HEK293 (cell line): ENCODE measurements at regions not wholly inside any gene's neighbourhood (a gene's known extent, or its start where the extent isn't known, plus 50 kb on each side); places are given as distances from the start of the nearest gene placed in this dataset.
A peak's percentile ranks its signal among the peaks of the same experiment; 100 is the strongest.

Experiments used
- CTCF ChIA-PET: fragments of 350-600 bp; formaldehyde crosslinking; extraction: SDS; loops from one replicate; lab custom pipeline; 2021; ENCODE audit warnings: antibody characterized with exemption; lab: Yijun Ruan, JAX
- POLR2A ChIA-PET: fragments of 300-600 bp; formaldehyde crosslinking; extraction: SDS; loops from one replicate; lab custom pipeline; 2020; ENCODE audit warnings: antibody characterized with exemption, inconsistent platforms; lab: Yijun Ruan, JAX
- H3K27ac ChIP-seq: fragments of 200-500 bp; sonication (Bioruptor generic); 2 replicates; pipeline ENCODE4 v1.5.1; 2014; ENCODE audit warnings: low read depth, low read length, control low read depth, inconsistent platforms; ENCODE audit errors: extremely low read depth
- H3K36me3 ChIP-seq, 2 experiments: fragments of 200-500 bp in 1 of 2; sonication (Bioruptor generic) in 1 of 2; 1 replicate in 1 of 2; 2 replicates in 1 of 2; pipeline ENCODE4 v1.5.1; 2014 to 2017; ENCODE audit warnings: inconsistent platforms in 2 of 2, low read length in 2 of 2; ENCODE audit not compliant: control insufficient read depth in 2 of 2, insufficient read depth in 1 of 2
- H3K4me1 ChIP-seq: fragments of 200-500 bp; sonication (Bioruptor generic); 2 replicates; pipeline ENCODE4 v1.5.1; 2014; ENCODE audit warnings: mild to moderate bottlenecking, low read length, inconsistent platforms; ENCODE audit not compliant: control insufficient read depth, insufficient read depth
- H3K4me3 ChIP-seq: 2 replicates; pipeline ENCODE4 v1.5.1; 2011; ENCODE audit warnings: low read depth, mild to moderate bottlenecking, control low read depth, low read length, moderate library complexity
- H3K9me3 ChIP-seq: fragments of 200-500 bp; sonication (Bioruptor generic); 2 replicates; pipeline ENCODE4 v1.5.1; 2014; ENCODE audit warnings: low read depth, low read length, inconsistent platforms; ENCODE audit not compliant: control insufficient read depth, insufficient read depth
- GLIS1 ChIP-seq: fragments of 450-650 bp; formaldehyde crosslinking; IDR thresholded peaks from 2 replicates; pipeline ENCODE4 v1.5.1; 2016; ENCODE audit warnings: missing biosample characterization, missing genetic modification characterization
- REPIN1 ChIP-seq: fragments of 450-650 bp; formaldehyde crosslinking; IDR thresholded peaks from 2 replicates; pipeline ENCODE4 v1.5.1; 2017; ENCODE audit warnings: missing biosample characterization, missing genetic modification characterization, low read depth
- SETDB1 ChIP-seq: IDR thresholded peaks from one replicate; pipeline ENCODE4 v1.6.1; 2017; ENCODE audit warnings: mild to moderate bottlenecking, low read length, moderate library complexity, mixed read lengths; ENCODE audit not compliant: insufficient read length
- ZBTB48 ChIP-seq: fragments of 450-650 bp; formaldehyde crosslinking; IDR thresholded peaks from 2 replicates; pipeline ENCODE4 v1.5.1; 2016; ENCODE audit warnings: missing biosample characterization, missing genetic modification characterization
- ZNF133 ChIP-seq: fragments of 450-650 bp; formaldehyde crosslinking; IDR thresholded peaks from 2 replicates; pipeline ENCODE4 v1.5.1; 2016; ENCODE audit warnings: missing biosample characterization, missing genetic modification characterization
- ZNF175 ChIP-seq: fragments of 450-650 bp; formaldehyde crosslinking; IDR thresholded peaks from 2 replicates; pipeline ENCODE4 v1.5.1; 2016; ENCODE audit warnings: missing biosample characterization, missing genetic modification characterization
- ZNF202 ChIP-seq: fragments of 450-650 bp; formaldehyde crosslinking; IDR thresholded peaks from 2 replicates; pipeline ENCODE4 v1.5.1; 2016; ENCODE audit warnings: missing biosample characterization, missing genetic modification characterization, borderline replicate concordance
- ZNF223 ChIP-seq: fragments of 450-650 bp; formaldehyde crosslinking; IDR thresholded peaks from 2 replicates; pipeline ENCODE4 v1.5.1; 2016; ENCODE audit warnings: missing biosample characterization, missing genetic modification characterization
- ZNF37A ChIP-seq: fragments of 450-650 bp; IDR thresholded peaks from 2 replicates; pipeline ENCODE4 v1.5.1; 2018; ENCODE audit warnings: missing biosample characterization, missing genetic modification characterization
- ZNF404 ChIP-seq: fragments of 450-650 bp; formaldehyde crosslinking; IDR thresholded peaks from 2 replicates; pipeline ENCODE4 v1.5.1; 2017; ENCODE audit warnings: missing biosample characterization, missing genetic modification characterization
- ZNF426 ChIP-seq: fragments of 450-650 bp; formaldehyde crosslinking; IDR thresholded peaks from 2 replicates; pipeline ENCODE4 v1.5.1; 2017; ENCODE audit warnings: missing biosample characterization, missing genetic modification characterization, mild to moderate bottlenecking, inconsistent platforms, moderate library complexity
- ZNF529 ChIP-seq: fragments of 450-650 bp; formaldehyde crosslinking; IDR thresholded peaks from 2 replicates; pipeline ENCODE4 v1.5.1; 2017; ENCODE audit warnings: missing genetic modification characterization, missing biosample characterization; ENCODE audit not compliant: insufficient replicate concordance
- ZNF548 ChIP-seq: fragments of 450-650 bp; formaldehyde crosslinking; IDR thresholded peaks from 2 replicates; pipeline ENCODE4 v1.5.1; 2016; ENCODE audit warnings: missing biosample characterization, missing genetic modification characterization
- ZNF549 ChIP-seq: fragments of 450-650 bp; IDR thresholded peaks from 2 replicates; pipeline ENCODE4 v1.5.1; 2018; ENCODE audit warnings: missing biosample characterization, missing genetic modification characterization, mild to moderate bottlenecking, inconsistent platforms, moderate library complexity
- ZNF747 ChIP-seq: fragments of 450-650 bp; formaldehyde crosslinking; IDR thresholded peaks from 2 replicates; pipeline ENCODE4 v1.5.1; 2016; ENCODE audit warnings: missing biosample characterization, missing genetic modification characterization
- ZNF776 ChIP-seq: fragments of 450-650 bp; formaldehyde crosslinking; IDR thresholded peaks from 2 replicates; pipeline ENCODE4 v1.5.0; 2017; ENCODE audit warnings: missing biosample characterization, missing genetic modification characterization, borderline replicate concordance
- TF ChIP-seq, protein P1 (sequence below): fragments of 450-650 bp; formaldehyde crosslinking; optimal IDR thresholded peaks from 2 replicates; pipeline ENCODE3; 2016; ENCODE audit warnings: missing biosample characterization, mild to moderate bottlenecking, missing genetic modification characterization
- TF ChIP-seq, protein P2 (sequence below): fragments of 450-650 bp; formaldehyde crosslinking; IDR thresholded peaks from 2 replicates; pipeline ENCODE4 v1.5.1; 2016; ENCODE audit warnings: missing biosample characterization, missing genetic modification characterization
- TF ChIP-seq, protein P3 (sequence below): fragments of 450-650 bp; formaldehyde crosslinking; IDR thresholded peaks from 2 replicates; pipeline ENCODE4 v1.5.1; 2017; ENCODE audit warnings: missing biosample characterization, missing genetic modification characterization
- TF ChIP-seq, protein P4 (sequence below): fragments of 450-650 bp; formaldehyde crosslinking; IDR thresholded peaks from 2 replicates; pipeline ENCODE4 v1.5.1; 2016; ENCODE audit warnings: missing biosample characterization, missing genetic modification characterization
- TF ChIP-seq, protein P5 (sequence below): fragments of 450-650 bp; formaldehyde crosslinking; IDR thresholded peaks from 2 replicates; pipeline ENCODE4 v1.5.1; 2016; ENCODE audit warnings: missing biosample characterization, missing genetic modification characterization

DNA sequence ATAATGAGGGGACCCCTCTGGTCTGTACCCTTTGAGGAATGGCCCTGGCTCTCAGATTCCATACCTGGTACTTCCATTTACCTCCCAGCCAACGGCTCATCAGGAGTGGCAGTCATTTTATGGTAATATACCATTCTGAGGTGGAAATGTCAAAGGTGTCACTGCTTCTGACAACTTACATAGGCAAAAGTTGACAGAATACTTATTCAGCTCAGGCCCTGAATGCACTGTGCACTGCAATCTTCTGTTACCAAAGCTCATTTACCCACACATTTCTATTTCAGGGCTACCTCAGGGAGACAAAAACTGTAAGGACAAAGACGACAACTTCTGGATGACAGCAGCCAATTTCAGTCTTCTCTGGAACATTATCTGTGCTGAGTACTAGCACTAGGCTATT, 212.2 kb upstream of the TMEM260 start:
- no peaks in the 10 kb centered on the region for H3K36me3 ChIP-seq
- H3K27ac ChIP-seq, result no peak overlapping the region
- no peaks in the 10 kb centered on the region for H3K4me1 ChIP-seq
- TF ChIP-seq, protein P1, sequence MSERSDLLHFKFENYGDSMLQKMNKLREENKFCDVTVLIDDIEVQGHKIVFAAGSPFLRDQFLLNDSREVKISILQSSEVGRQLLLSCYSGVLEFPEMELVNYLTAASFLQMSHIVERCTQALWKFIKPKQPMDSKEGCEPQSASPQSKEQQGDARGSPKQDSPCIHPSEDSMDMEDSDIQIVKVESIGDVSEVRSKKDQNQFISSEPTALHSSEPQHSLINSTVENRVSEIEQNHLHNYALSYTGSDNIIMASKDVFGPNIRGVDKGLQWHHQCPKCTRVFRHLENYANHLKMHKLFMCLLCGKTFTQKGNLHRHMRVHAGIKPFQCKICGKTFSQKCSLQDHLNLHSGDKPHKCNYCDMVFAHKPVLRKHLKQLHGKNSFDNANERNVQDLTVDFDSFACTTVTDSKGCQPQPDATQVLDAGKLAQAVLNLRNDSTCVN (tag by site-specific recombination), result no peak
- TF ChIP-seq, protein P2, sequence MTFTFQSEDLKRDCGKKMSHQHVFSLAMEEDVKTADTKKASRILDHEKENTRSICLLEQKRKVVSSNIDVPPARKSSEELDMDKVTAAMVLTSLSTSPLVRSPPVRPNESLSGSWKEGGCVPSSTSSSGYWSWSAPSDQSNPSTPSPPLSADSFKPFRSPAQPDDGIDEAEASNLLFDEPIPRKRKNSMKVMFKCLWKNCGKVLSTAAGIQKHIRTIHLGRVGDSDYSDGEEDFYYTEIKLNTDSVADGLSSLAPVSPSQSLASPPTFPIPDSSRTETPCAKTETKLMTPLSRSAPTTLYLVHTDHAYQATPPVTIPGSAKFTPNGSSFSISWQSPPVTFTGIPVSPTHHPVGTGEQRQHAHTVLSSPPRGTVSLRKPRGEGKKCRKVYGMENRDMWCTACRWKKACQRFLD (tag by site-specific recombination), result no peak
- no peak overlapping the region for H3K4me3 ChIP-seq
- CTCF ChIA-PET, result interaction anchor here (0.8 kb wide), 1 partner anchor 125 kb away, joined by 4 read pairs; no protein-coding TSS in a partner anchor
- no peaks in the 10 kb centered on the region for H3K9me3 ChIP-seq
- POLR2A ChIA-PET, result no interaction called here

DNA sequence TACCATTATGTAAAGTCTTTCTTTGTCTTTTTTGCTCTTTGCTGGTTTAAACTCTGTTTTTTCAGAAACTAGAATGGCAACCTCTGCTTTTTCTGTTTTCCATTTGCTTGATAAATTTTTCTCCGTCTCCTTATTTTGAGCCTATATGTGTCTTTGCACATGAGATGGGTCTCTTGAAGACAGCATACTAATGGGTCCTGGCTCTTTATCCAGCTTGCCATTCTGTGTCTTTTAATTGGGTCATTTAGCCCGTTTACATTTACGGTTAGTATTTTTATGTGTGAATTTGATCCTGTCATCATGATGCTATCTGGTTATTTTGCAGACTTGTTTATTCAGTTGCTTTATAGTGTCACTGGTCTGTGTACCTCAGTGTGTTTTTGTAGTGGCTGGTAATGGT, 207.9 kb upstream of the TMEM260 start:
- TF ChIP-seq REPIN1 (tag by site-specific recombination) (no peak), ZNF549 (no peak), ZNF404 (no peak), ZNF133 (tag by site-specific recombination) (no peak), ZNF529 (tag by site-specific recombination) (peak; percentile 73), SETDB1 (peak; percentile 89), ZNF175 (tag by site-specific recombination) (no peak), ZNF202 (tag by site-specific recombination) (no peak)
- ChIA-PET POLR2A (no interaction called here), CTCF (no interaction called here)
- Histone ChIP-seq H3K4me1 (no peaks in the 10 kb centered on the region), H3K27ac (no peak overlapping the region), H3K4me3 (no peak overlapping the region), H3K36me3 (no peaks in the 10 kb centered on the region), H3K9me3 (no peaks in the 10 kb centered on the region)

DNA sequence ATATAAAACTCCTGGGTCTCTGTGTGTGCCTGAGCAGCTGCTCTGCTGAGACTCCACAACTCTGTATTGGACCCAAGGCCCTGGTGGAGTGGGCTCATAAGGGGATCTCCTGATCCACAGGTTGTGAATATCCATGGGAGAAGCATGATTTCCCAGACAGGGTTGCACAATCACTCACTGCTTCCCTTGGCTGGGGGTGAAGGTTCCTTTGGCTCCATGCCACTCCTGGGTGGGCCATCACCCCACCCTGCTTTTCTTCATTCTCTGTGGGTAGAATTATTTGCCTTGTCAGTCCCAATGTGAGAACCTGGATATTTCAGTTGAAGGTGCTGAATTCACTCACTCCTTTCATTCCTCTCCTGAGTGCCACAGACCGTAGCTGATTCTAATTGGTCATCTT, 205.2 kb upstream of the TMEM260 start:
- no peaks in the 10 kb centered on the region for H3K36me3 ChIP-seq
- H3K4me1 ChIP-seq, result no peaks in the 10 kb centered on the region
- no peaks in the 10 kb centered on the region for H3K9me3 ChIP-seq
- no peak overlapping the region for H3K4me3 ChIP-seq
- H3K27ac ChIP-seq, result no peak overlapping the region
- CTCF ChIA-PET, result interaction anchor here (1.8 kb wide), 1 partner anchor 100 kb away, joined by 8 read pairs; no protein-coding TSS in a partner anchor
- POLR2A ChIA-PET, result no interaction called here
- TF ChIP-seq GLIS1 (tag by site-specific recombination) (peak; percentile 20; the same call in 1 of the 2 replicates), ZNF426 (tag by site-specific recombination) (no peak)

DNA sequence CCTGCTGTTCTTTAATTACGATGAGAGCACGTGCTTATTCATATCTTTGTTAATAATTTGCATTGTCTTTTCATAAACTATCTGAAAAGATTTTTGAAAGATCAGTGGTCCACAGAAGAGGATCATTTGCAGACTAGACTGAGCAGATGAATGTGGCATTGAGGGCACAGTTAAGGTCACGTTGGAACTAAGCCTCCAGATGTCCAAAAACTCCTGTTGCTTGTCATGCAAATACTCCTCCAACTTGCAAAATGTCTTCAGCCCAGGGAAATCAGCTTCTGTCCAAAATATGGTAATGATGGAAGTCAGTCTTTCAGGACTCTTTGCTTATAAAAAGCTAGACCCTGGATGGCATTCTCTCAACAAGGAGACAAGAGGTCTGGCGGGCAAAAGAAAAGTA, 201.6 kb upstream of the TMEM260 start:
- no peak overlapping the region for H3K4me3 ChIP-seq
- no peak overlapping the region for H3K27ac ChIP-seq
- H3K36me3 ChIP-seq, result no peaks in the 10 kb centered on the region
- POLR2A ChIA-PET, result no interaction called here
- H3K4me1 ChIP-seq, result no peaks in the 10 kb centered on the region
- no peaks in the 10 kb centered on the region for H3K9me3 ChIP-seq
- CTCF ChIA-PET, result no interaction called here
- TF ChIP-seq ZNF223 (tag by site-specific recombination), result no peak
- TF ChIP-seq ZNF747 (tag by site-specific recombination), result no peak
- TF ChIP-seq, protein P3, sequence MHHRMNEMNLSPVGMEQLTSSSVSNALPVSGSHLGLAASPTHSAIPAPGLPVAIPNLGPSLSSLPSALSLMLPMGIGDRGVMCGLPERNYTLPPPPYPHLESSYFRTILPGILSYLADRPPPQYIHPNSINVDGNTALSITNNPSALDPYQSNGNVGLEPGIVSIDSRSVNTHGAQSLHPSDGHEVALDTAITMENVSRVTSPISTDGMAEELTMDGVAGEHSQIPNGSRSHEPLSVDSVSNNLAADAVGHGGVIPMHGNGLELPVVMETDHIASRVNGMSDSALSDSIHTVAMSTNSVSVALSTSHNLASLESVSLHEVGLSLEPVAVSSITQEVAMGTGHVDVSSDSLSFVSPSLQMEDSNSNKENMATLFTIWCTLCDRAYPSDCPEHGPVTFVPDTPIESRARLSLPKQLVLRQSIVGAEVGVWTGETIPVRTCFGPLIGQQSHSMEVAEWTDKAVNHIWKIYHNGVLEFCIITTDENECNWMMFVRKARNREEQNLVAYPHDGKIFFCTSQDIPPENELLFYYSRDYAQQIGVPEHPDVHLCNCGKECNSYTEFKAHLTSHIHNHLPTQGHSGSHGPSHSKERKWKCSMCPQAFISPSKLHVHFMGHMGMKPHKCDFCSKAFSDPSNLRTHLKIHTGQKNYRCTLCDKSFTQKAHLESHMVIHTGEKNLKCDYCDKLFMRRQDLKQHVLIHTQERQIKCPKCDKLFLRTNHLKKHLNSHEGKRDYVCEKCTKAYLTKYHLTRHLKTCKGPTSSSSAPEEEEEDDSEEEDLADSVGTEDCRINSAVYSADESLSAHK (tag by site-specific recombination), result no peak
- TF ChIP-seq ZNF548 (tag by site-specific recombination), result no peak
- no peak for TF ChIP-seq ZNF776 (tag by site-specific recombination)
- no peak for TF ChIP-seq ZBTB48 (tag by site-specific recombination)
- TF ChIP-seq, protein P4, sequence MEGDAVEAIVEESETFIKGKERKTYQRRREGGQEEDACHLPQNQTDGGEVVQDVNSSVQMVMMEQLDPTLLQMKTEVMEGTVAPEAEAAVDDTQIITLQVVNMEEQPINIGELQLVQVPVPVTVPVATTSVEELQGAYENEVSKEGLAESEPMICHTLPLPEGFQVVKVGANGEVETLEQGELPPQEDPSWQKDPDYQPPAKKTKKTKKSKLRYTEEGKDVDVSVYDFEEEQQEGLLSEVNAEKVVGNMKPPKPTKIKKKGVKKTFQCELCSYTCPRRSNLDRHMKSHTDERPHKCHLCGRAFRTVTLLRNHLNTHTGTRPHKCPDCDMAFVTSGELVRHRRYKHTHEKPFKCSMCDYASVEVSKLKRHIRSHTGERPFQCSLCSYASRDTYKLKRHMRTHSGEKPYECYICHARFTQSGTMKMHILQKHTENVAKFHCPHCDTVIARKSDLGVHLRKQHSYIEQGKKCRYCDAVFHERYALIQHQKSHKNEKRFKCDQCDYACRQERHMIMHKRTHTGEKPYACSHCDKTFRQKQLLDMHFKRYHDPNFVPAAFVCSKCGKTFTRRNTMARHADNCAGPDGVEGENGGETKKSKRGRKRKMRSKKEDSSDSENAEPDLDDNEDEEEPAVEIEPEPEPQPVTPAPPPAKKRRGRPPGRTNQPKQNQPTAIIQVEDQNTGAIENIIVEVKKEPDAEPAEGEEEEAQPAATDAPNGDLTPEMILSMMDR (tag by site-specific recombination), result no peak
- TF ChIP-seq, protein P5, sequence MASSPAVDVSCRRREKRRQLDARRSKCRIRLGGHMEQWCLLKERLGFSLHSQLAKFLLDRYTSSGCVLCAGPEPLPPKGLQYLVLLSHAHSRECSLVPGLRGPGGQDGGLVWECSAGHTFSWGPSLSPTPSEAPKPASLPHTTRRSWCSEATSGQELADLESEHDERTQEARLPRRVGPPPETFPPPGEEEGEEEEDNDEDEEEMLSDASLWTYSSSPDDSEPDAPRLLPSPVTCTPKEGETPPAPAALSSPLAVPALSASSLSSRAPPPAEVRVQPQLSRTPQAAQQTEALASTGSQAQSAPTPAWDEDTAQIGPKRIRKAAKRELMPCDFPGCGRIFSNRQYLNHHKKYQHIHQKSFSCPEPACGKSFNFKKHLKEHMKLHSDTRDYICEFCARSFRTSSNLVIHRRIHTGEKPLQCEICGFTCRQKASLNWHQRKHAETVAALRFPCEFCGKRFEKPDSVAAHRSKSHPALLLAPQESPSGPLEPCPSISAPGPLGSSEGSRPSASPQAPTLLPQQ (tag by site-specific recombination), result no peak
- TF ChIP-seq ZNF37A, result no peak
